GM10248 (cell line): ENCODE measurements at regions not wholly inside any gene's neighbourhood (a gene's known extent, or its start where the extent isn't known, plus 50 kb on each side); places are given as distances from the start of the nearest gene placed in this dataset.

ENCODE experiments used
- CTCF ChIA-PET: fragments of 300-600 bp; sonication (Branson Sonifier 250); formaldehyde crosslinking; extraction: SDS; loops from one replicate; lab custom pipeline; 2021; ENCODE audit warnings: antibody characterized with exemption; lab: Yijun Ruan, JAX
- POLR2A ChIA-PET: fragments of 350-650 bp; sonication (Branson Sonifier 250); formaldehyde crosslinking; extraction: SDS; loops from one replicate; lab custom pipeline; 2020; ENCODE audit warnings: antibody characterized with exemption; lab: Yijun Ruan, JAX
- DNase-seq: peaks from one replicate; pipeline ENCODE4 v3.0.0; 2012; ENCODE audit errors: extremely low spot score
- CTCF ChIP-seq: IDR thresholded peaks from 2 replicates; pipeline ENCODE4 v1.5.1; 2012; ENCODE audit warnings: mild to moderate bottlenecking, low read depth; ENCODE audit errors: extremely low read depth, missing control alignments, control extremely low read depth

DNA sequence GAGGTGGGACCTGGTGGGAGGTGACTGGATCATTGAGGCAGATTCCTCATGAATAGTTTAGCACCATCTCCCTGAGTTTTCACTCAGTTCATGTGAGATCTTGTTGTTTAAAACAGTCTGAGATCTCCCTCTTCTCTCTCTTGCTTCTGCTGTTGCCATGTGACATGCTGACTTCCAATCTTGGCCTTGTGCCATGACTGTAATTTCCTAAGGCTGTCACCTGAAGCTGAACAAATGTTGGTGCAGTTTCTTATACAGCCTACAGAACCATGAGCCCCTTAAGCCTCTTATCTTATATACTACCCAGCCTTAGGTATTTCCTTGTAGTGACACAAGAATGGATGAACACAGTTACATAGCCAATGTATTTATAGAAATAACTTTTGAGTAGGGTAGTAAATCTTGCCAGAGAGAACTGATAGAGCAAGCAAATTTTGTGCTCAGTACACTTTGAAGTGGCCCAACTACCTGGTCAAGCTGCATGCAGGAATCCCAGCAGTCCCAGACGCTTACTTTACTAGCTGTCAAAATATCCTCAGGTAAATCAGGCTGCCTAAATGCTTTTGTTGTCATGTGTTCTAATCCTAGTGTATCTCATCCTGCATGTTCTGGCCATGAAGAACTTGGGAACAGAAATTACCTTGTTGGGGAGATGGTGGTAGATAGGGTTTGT lies 445.6 kb upstream of the MIS18BP1 start:
- TF ChIP-seq CTCF: no peak
- no peak for DNase-seq
- ChIA-PET POLR2A (no interaction called here), CTCF (no interaction called here)

- CTCF ChIA-PET: no interaction called here
- TF ChIP-seq CTCF: no peak
- POLR2A ChIA-PET: no interaction called here
- DNase-seq: no peak
Observed at GRCh38 chr14:45686771-45687170, 433.8 kb upstream of the MIS18BP1 start.

- CTCF ChIA-PET: no interaction called here
- POLR2A ChIA-PET: no interaction called here
- no peak for DNase-seq
- TF ChIP-seq CTCF: no peak
Observed at GRCh38 chr14:45680531-45680930, 427.5 kb upstream of the MIS18BP1 start.

DNA sequence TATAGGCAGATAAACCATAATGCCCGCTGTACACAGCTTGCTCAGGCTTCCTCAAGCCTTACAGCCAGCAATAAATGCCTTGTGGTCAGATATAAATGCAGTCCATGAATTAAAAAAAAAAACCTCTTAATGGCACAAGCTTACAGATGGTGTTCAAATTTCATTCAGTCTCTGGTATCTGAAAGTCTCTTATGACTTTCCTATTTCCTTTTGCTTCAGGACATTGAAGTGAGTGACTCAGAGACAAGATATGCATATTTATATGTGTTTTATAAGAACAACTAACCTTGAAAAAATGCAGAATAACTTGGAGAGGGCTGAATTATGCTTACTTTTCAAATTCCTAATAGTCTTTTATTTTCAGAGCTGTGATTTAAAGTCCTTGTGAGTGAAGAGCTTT lies 426.9 kb upstream of the MIS18BP1 start:
- no peak for TF ChIP-seq CTCF
- DNase-seq: no peak
- ChIA-PET CTCF (no interaction called here), POLR2A (no interaction called here)

- TF ChIP-seq CTCF: no peak
- ChIA-PET CTCF (no interaction called here), POLR2A (no interaction called here)
- DNase-seq: no peak
Observed at GRCh38 chr14:45678163-45678562, 425.2 kb upstream of the MIS18BP1 start.

- ChIA-PET CTCF (interaction anchor here (1.2 to 1.4 kb wide), 2 partner anchors 9 to 10 kb away, joined by 3 to 4 read pairs; no protein-coding TSS in a partner anchor), POLR2A (no interaction called here)
- DNase-seq: no peak
- TF ChIP-seq CTCF: no peak
Observed at GRCh38 chr14:45673420-45673819, 420.4 kb upstream of the MIS18BP1 start.
